ENCODE measurements at regions not wholly inside any gene's neighbourhood (a gene's known extent, or its start where the extent isn't known, plus 50 kb on each side); places are given as distances from the start of the nearest gene placed in this dataset.

- DNase-seq = no peak
These were observed 278.5 kb downstream of the NOVA1 start for GRCh38 chr14:26319139-26319864.

DNA sequence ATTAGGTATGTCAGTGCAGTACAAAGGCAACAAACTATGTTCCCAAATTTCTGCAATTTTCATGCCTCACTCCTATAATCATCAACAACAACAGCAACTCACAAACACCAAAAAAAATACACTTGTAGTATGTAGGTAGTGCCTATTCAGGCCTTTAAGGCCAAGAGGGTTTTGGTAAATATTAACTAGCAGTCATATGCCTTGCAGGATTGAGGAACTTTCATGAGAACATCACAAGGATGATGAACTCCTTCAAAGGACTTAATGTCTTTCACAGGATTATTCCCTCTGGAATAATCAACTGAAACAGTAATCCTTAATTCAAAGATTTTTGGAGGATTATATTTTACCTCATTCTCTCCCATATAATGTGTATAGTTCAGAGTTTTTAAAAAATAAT lies 293.8 kb downstream of the NOVA1 start:
- DNase-seq = no peak

DNA sequence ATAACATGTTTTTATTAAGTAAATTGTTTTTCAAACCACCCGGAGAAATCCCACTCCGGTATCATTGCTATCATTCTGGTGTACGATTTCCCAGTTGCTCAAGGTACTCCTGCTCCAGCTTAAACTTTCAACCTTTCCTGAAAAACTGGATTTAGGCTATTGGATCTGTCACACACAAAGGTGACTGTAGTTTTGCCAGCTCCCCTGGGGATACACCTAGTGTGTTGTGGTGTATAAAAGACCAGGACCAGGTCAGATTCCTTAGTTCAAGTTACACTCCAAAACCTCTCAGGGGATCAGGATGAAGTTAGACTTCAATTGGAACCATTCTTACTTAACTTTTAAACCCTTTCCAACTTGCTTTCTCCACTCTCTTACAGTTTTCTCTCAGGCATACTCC lies 303.9 kb downstream of the NOVA1 start:
- no peak for DNase-seq

GRCh38 chr14:26289891-26290486 lies 307.8 kb downstream of the NOVA1 start:
- no peak for DNase-seq

GRCh38 chr14:26286913-26287205 lies 311.0 kb downstream of the NOVA1 start:
- no peak for DNase-seq

GRCh38 chr14:26286081-26286912 lies 311.5 kb downstream of the NOVA1 start:
- no peak for DNase-seq

- no peak for DNase-seq
These were observed 315.3 kb downstream of the NOVA1 start for GRCh38 chr14:26282578-26282977.

- DNase-seq = peak in 16 of 56 donors; percentile 1 to 42 (median 10)
These were observed 315.8 kb downstream of the NOVA1 start for GRCh38 chr14:26282011-26282410.

GRCh38 chr14:26281280-26281998 lies 316.4 kb downstream of the NOVA1 start:
- no peak for DNase-seq

GRCh38 chr14:26276757-26277156 lies 321.1 kb downstream of the NOVA1 start:
- peak in 3 of 56 donors; percentile 0 to 1 (median 0) for DNase-seq

DNA sequence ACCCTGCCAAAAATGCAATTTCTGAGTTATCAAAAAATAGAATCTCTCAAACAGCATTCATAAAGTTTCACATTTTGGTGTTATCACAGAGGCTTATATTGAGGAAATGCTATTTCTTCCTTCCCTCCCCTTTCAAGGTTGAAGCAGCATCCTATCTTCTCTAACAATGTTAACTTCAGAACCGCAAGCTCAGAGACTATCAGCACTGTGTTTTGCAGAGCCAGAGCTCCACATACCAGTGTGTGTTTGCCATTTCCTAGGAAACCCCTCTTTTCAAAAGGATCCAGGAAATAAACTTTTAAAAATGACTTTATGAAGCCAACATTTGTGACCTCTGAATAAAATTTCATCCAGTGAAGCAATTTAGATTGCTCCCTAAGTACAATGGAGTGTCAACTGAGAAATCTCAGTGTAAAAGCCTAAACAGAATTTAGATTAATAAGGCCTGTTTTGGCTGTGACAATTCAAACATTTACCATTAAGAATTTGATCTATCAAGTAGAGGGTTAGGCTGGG lies 332.6 kb downstream of the NOVA1 start:
- no peak for DNase-seq

- DNase-seq = no peak
These were observed 336.3 kb downstream of the NOVA1 start for GRCh38 chr14:26261368-26262122.

DNA sequence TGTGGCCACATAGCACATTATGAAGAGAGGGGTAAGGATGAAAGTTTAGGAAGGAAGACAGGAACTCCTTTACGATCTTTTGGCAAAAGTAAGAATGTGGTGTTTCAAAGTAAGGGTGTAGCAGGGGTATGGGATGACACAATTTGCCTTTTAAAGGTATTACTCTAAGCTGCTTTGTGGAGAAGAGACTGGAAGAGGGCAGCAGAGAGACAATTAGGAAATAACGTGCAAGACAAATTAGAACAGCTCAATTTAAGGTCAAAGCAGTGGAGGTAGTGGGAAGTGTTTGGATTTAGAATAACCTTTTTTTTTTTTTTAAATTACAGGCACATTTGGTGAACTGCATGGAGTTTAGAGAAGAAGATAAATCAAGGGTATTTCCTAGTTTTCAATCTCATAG lies 342.6 kb downstream of the NOVA1 start:
- no peak for DNase-seq

- DNase-seq = no peak
These were observed 345.7 kb downstream of the NOVA1 start for GRCh38 chr14:26252176-26252575.

GRCh38 chr14:26233118-26233517 lies 364.7 kb downstream of the NOVA1 start:
- no peak for DNase-seq

DNA sequence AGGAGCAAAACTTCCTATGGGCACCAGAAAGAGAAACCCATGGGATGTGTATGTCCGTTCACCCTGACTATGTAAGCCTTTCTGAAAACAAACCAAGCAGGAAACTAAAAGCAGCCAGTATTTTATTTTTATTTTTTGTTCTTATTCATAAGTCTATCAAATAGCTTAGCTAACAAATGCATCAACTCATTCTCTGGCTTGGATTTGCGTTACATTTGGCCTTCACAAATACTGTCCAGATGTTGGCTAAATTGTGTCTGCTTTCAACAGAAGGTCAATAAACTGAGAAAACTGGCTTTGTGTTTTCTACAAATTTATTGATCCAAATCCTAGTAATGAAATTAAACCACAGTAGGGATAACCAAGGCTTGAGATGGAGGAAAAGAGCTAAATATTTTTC lies 379.0 kb downstream of the NOVA1 start:
- DNase-seq = no peak

DNA sequence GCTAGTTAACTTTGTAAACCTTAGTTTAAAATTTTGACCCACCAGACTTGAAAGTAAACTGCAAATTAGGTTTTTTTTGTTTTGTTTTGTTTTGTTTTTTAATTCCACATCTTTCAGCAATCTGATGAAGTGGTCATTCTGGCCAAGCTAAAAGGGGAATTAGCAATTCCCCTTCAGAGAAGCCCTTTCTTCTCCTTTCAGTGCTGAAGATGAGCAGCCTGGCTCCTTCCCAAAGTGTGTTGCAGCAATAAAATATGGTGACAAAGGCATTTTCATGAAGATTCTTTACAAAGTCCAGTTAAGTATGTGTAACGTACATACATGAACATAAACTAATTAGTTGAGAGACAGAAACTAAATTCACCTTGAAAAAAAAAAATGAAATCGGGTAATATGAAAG lies 380.1 kb downstream of the NOVA1 start:
- peak in 4 of 56 donors; percentile 0 to 15 (median 1) for DNase-seq

DNA sequence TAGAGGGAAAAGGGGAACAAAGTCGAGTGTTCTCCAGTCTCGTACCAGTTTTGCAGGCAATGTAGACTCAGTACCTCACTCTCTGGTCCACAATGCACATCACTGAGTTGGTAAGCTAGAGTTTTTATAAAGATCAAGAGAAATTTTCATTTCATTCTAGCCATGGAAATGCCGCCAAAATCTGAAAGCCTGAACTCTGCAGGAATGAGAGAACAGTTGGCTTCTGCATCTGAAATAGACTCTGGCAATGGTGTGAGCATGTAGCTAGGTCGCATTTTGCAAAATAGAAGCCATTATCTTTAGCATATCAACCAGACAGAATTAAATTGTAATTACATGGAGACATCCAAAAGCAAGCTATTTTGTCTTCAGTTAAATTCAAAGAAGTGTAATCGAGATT lies 381.0 kb downstream of the NOVA1 start:
- no peak for DNase-seq

- DNase-seq = no peak
These were observed 383.8 kb downstream of the NOVA1 start for GRCh38 chr14:26213846-26214575.

DNA sequence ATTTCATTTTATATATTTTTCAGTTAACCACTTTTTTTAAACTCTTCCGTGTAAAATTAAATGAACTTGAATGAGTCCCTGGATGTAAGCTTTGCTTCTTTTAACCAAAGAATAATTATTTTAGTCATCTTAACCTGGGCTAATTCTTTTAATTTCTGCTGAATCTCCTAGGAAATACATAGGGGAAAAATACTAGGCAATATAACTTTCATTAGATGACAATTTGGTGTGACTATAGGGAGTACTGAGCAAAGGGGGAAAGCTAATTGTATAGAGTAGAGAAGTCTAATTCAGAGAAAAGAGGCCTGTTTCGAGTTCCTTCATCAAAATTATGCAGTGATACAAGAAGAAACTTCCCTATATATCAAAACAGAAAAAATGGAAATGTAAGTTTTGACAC lies 388.1 kb downstream of the NOVA1 start:
- DNase-seq = no peak

Measured in nucleus accumbens (tissue), 56 donors.